ENCODE measurements at regions not wholly inside any gene's neighbourhood (a gene's known extent, or its start where the extent isn't known, plus 50 kb on each side); places are given as distances from the start of the nearest gene placed in this dataset.

DNA sequence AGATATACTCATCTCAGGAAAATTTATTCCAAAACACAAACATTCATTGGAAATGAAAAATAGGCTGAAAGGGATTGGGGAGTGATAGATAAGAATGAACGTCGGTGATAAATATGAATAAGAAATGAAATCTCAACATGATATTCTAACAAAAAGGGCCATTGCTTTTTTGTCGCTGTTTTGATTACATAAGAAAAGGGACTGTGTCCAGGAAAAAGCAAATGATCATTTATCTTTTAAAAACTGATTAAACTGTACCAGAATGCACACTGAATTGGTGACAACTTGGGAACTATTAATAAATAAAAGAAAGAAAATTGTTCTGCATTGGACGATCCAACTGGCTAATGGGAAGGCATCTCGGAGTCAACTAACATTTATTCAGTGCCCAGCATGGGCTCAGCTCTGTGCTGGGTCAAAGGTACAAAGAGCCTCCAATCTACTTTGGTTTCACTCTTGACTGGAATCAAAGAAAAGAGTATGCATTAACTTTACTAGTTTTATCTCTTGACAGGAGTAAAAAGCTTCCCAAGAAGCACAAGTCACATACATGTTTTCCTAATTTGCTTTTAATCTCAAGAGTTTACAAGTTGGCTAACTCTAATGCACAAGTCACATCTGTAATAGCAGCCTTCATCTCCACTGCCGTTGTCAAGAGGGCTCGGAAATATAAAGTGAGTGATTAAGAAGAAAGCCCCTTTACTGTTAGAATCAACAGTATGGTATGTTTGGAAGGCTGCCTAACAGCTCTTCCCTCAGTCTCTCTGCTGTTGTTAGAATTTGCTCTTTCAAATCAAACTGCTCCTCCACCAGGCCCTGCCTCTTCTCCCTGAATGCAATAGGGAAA is 280.0 kb downstream of the IGSF11 start:
- TF ChIP-seq, protein P1, sequence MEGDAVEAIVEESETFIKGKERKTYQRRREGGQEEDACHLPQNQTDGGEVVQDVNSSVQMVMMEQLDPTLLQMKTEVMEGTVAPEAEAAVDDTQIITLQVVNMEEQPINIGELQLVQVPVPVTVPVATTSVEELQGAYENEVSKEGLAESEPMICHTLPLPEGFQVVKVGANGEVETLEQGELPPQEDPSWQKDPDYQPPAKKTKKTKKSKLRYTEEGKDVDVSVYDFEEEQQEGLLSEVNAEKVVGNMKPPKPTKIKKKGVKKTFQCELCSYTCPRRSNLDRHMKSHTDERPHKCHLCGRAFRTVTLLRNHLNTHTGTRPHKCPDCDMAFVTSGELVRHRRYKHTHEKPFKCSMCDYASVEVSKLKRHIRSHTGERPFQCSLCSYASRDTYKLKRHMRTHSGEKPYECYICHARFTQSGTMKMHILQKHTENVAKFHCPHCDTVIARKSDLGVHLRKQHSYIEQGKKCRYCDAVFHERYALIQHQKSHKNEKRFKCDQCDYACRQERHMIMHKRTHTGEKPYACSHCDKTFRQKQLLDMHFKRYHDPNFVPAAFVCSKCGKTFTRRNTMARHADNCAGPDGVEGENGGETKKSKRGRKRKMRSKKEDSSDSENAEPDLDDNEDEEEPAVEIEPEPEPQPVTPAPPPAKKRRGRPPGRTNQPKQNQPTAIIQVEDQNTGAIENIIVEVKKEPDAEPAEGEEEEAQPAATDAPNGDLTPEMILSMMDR (IDR thresholded peaks at IDR 0.05; ENCODE audit: borderline replicate concordance, extremely low read depth, insufficient read depth) = no peak
- no peaks in the 10 kb centered on the region for H3K36me3 ChIP-seq (ENCODE audit: control insufficient read depth in 2 of 3, insufficient read depth in 3 of 3, low read length in 3 of 3)
- H3K4me1 ChIP-seq (ENCODE audit: control insufficient read depth in 2 of 3, insufficient read depth in 2 of 3, low read depth in 1 of 3, low read length in 3 of 3) = no peaks in the 10 kb centered on the region
- FAIRE-seq = no peak
- no peak overlapping the region for H3K27ac ChIP-seq (ENCODE audit: low read depth in 2 of 2, low read length in 2 of 2)
- H3K9ac ChIP-seq (ENCODE audit: low read length in 3 of 3) = no peak overlapping the region
- H3K9me3 ChIP-seq (ENCODE audit: control insufficient read depth in 2 of 3, insufficient read depth in 1 of 3, low read length in 3 of 3) = no peaks in the 10 kb centered on the region
- intact Hi-C loops (cut with DNase I) = no loop called here
- H3K27me3 ChIP-seq (ENCODE audit: control insufficient read depth, insufficient read depth, low read length) = no peaks in the 10 kb centered on the region
- no peak overlapping the region for H3K4me3 ChIP-seq (ENCODE audit: low read length in 3 of 3)
- no peak for DNase-seq

DNA sequence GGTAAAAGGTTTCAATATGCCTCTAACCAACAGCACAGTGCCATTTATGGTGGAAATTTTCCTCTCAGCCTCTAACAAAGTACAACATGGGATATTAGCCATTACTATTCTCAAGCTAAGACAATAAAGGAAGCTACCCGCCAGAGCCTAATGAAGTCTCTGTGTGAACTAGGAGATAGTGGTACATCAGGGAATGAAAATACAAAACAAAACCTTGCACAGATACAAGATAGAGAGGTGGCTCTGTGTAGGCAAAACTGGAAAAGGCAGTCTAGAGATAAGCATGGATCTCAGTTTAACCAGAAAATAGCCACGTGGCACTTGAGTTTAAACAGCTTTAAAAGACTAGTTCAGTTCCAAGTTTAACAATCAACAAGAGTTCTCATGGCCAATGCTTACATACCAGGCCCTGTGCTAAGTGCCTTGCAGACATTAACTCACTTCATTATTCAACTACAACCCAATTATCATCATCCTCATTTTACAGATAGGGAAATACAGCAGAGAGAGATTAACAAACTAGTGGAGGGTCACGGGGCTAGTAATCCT is 279.3 kb downstream of the IGSF11 start:
- DNase-seq = no peak
- Histone ChIP-seq H3K4me3 (ENCODE audit: low read length in 3 of 3) (no peak overlapping the region), H3K4me1 (ENCODE audit: control insufficient read depth in 2 of 3, insufficient read depth in 2 of 3, low read depth in 1 of 3, low read length in 3 of 3) (no peaks in the 10 kb centered on the region), H3K27ac (ENCODE audit: low read depth in 2 of 2, low read length in 2 of 2) (no peak overlapping the region), H3K9ac (ENCODE audit: low read length in 3 of 3) (no peak overlapping the region), H3K9me3 (ENCODE audit: control insufficient read depth in 2 of 3, insufficient read depth in 1 of 3, low read length in 3 of 3) (no peaks in the 10 kb centered on the region), H3K36me3 (ENCODE audit: control insufficient read depth in 2 of 3, insufficient read depth in 3 of 3, low read length in 3 of 3) (no peaks in the 10 kb centered on the region), H3K27me3 (ENCODE audit: control insufficient read depth, insufficient read depth, low read length) (no peaks in the 10 kb centered on the region)
- FAIRE-seq = no peak
- intact Hi-C loops (cut with DNase I) = no loop called here
- TF ChIP-seq, protein P1 (IDR thresholded peaks at IDR 0.05; ENCODE audit: borderline replicate concordance, extremely low read depth, insufficient read depth) = no peak

- Histone ChIP-seq H3K4me1 (ENCODE audit: control insufficient read depth in 2 of 3, insufficient read depth in 2 of 3, low read depth in 1 of 3, low read length in 3 of 3) (no peaks in the 10 kb centered on the region), H3K27ac (ENCODE audit: low read depth in 2 of 2, low read length in 2 of 2) (no peak overlapping the region), H3K9ac (ENCODE audit: low read length in 3 of 3) (no peak overlapping the region), H3K4me3 (ENCODE audit: low read length in 3 of 3) (no peak overlapping the region), H3K36me3 (ENCODE audit: control insufficient read depth in 2 of 3, insufficient read depth in 3 of 3, low read length in 3 of 3) (no peaks in the 10 kb centered on the region), H3K9me3 (ENCODE audit: control insufficient read depth in 2 of 3, insufficient read depth in 1 of 3, low read length in 3 of 3) (no peaks in the 10 kb centered on the region), H3K27me3 (ENCODE audit: control insufficient read depth, insufficient read depth, low read length) (no peaks in the 10 kb centered on the region)
- DNase-seq (no peak), FAIRE-seq (no peak)
- intact Hi-C loops (cut with DNase I) = no loop called here
- TF ChIP-seq, protein P1 (IDR thresholded peaks at IDR 0.05; ENCODE audit: borderline replicate concordance, extremely low read depth, insufficient read depth) = no peak
These were observed 273.9 kb downstream of the IGSF11 start for GRCh38 chr3:118760585-118761290.

All from kidney (tissue), 13 donors.